ENCODE measurements at regions not wholly inside any gene's neighbourhood (a gene's known extent, or its start where the extent isn't known, plus 50 kb on each side); places are given as distances from the start of the nearest gene placed in this dataset.

GRCh38 chr13:89584058-89584620 lies 1763.3 kb upstream of the MIR17HG start:
- H3K27ac Mint-ChIP-seq (ENCODE audit: unreplicated experiment), result no peak overlapping the region
- no peak for DNase-seq
- H3K27me3 Mint-ChIP-seq (ENCODE audit: unreplicated experiment), result no peaks in the 10 kb centered on the region
- no peaks in the 10 kb centered on the region for H3K9me3 Mint-ChIP-seq (ENCODE audit: unreplicated experiment)
- H3K4me1 Mint-ChIP-seq (ENCODE audit: low read depth, unreplicated experiment), result peaks cover 3% of the 10 kb centered on the region
- no peaks in the 10 kb centered on the region for H3K36me3 Mint-ChIP-seq (ENCODE audit: unreplicated experiment)
- TF ChIP-seq CTCF (IDR thresholded peaks at IDR 0.05; ENCODE audit: partially characterized antibody, unreplicated experiment), result no peak
- no peak overlapping the region for H3K4me3 Mint-ChIP-seq (ENCODE audit: unreplicated experiment)

GRCh38 chr13:89602655-89603054 lies 1744.8 kb upstream of the MIR17HG start:
- H3K9me3 Mint-ChIP-seq (ENCODE audit: unreplicated experiment), result no peaks in the 10 kb centered on the region
- no peak for DNase-seq
- no peaks in the 10 kb centered on the region for H3K27me3 Mint-ChIP-seq (ENCODE audit: unreplicated experiment)
- H3K36me3 Mint-ChIP-seq (ENCODE audit: unreplicated experiment), result peaks cover 8% of the 10 kb centered on the region
- no peak for TF ChIP-seq CTCF (IDR thresholded peaks at IDR 0.05; ENCODE audit: partially characterized antibody, unreplicated experiment)
- no peak overlapping the region for H3K27ac Mint-ChIP-seq (ENCODE audit: unreplicated experiment)
- no peak overlapping the region for H3K4me3 Mint-ChIP-seq (ENCODE audit: unreplicated experiment)
- H3K4me1 Mint-ChIP-seq (ENCODE audit: low read depth, unreplicated experiment), result no peaks in the 10 kb centered on the region

GRCh38 chr13:89603187-89603586 lies 1744.3 kb upstream of the MIR17HG start:
- no peaks in the 10 kb centered on the region for H3K4me1 Mint-ChIP-seq (ENCODE audit: low read depth, unreplicated experiment)
- TF ChIP-seq CTCF (IDR thresholded peaks at IDR 0.05; ENCODE audit: partially characterized antibody, unreplicated experiment), result no peak
- no peaks in the 10 kb centered on the region for H3K27me3 Mint-ChIP-seq (ENCODE audit: unreplicated experiment)
- no peak overlapping the region for H3K4me3 Mint-ChIP-seq (ENCODE audit: unreplicated experiment)
- H3K36me3 Mint-ChIP-seq (ENCODE audit: unreplicated experiment), result peaks cover 8% of the 10 kb centered on the region
- no peaks in the 10 kb centered on the region for H3K9me3 Mint-ChIP-seq (ENCODE audit: unreplicated experiment)
- no peak overlapping the region for H3K27ac Mint-ChIP-seq (ENCODE audit: unreplicated experiment)
- no peak for DNase-seq

- no peak for TF ChIP-seq CTCF (IDR thresholded peaks at IDR 0.05; ENCODE audit: partially characterized antibody, unreplicated experiment)
- no peak overlapping the region for H3K27ac Mint-ChIP-seq (ENCODE audit: unreplicated experiment)
- no peak for DNase-seq
- no peaks in the 10 kb centered on the region for H3K27me3 Mint-ChIP-seq (ENCODE audit: unreplicated experiment)
- H3K4me3 Mint-ChIP-seq (ENCODE audit: unreplicated experiment), result no peak overlapping the region
- no peaks in the 10 kb centered on the region for H3K4me1 Mint-ChIP-seq (ENCODE audit: low read depth, unreplicated experiment)
- H3K36me3 Mint-ChIP-seq (ENCODE audit: unreplicated experiment), result peaks cover 8% of the 10 kb centered on the region
- no peaks in the 10 kb centered on the region for H3K9me3 Mint-ChIP-seq (ENCODE audit: unreplicated experiment)
Measured at GRCh38 chr13:89609318-89609717, 1738.2 kb upstream of the MIR17HG start.

GRCh38 chr13:89610331-89610730 lies 1737.2 kb upstream of the MIR17HG start:
- Mint-ChIP-seq H3K4me1 (ENCODE audit: low read depth, unreplicated experiment) (no peaks in the 10 kb centered on the region), H3K9me3 (ENCODE audit: unreplicated experiment) (no peaks in the 10 kb centered on the region), H3K4me3 (ENCODE audit: unreplicated experiment) (no peak overlapping the region), H3K27me3 (ENCODE audit: unreplicated experiment) (no peaks in the 10 kb centered on the region), H3K36me3 (ENCODE audit: unreplicated experiment) (peaks cover 5% of the 10 kb centered on the region), H3K27ac (ENCODE audit: unreplicated experiment) (no peak overlapping the region)
- TF ChIP-seq CTCF (IDR thresholded peaks at IDR 0.05; ENCODE audit: partially characterized antibody, unreplicated experiment), result no peak
- DNase-seq, result no peak
